A549 (cell line): ENCODE measurements at regions not wholly inside any gene's neighbourhood (a gene's known extent, or its start where the extent isn't known, plus 50 kb on each side); places are given as distances from the start of the nearest gene placed in this dataset.

Experiments
- ATAC-seq, 2 experiments: fragments of 200-7000 bp in 1 of 2; fragments of >200 bp in 1 of 2; cut with Nextera tagmentation in 1 of 2; cut with Tn5 transposase in 1 of 2; 3 replicates each; pipeline versions ENCODE4 v1.8.0 to v1.9.1; 2018 to 2020; ENCODE audit warnings: mild to moderate bottlenecking in 1 of 2, moderate library complexity in 1 of 2
- CTCF ChIA-PET: fragments of 300-600 bp; sonication (Branson Sonifier 250); formaldehyde crosslinking; extraction: SDS; loops from one replicate; lab custom pipeline; 2021; ENCODE audit warnings: antibody characterized with exemption, inconsistent platforms; lab: Yijun Ruan, JAX
- POLR2A ChIA-PET: fragments of 350-600 bp; formaldehyde crosslinking; extraction: SDS; loops from one replicate; lab custom pipeline; 2021; ENCODE audit warnings: antibody characterized with exemption, inconsistent platforms; lab: Yijun Ruan, JAX
- DNase-seq, 2 experiments: peaks; one replicate each; pipeline versions ENCODE4 v3.0.0 to v3.0.0-alpha.2; 2011 to 2016; ENCODE audit warnings: low read depth in 1 of 2, low spot score in 1 of 2
- FAIRE-seq: peaks from 2 replicates; lab custom pipeline; 2011; peaks lifted over from hg19 to GRCh38; lab: Jason Lieb, UNC
- H3K27ac ChIP-seq, 2 experiments: fragments of >200 bp; sonication (Bioruptor Twin); formaldehyde crosslinking; 3 replicates each; pipeline ENCODE4 v1.5.1; 2016 to 2017
- H3K4me1 ChIP-seq: fragments of >200 bp; sonication (Bioruptor Twin); formaldehyde crosslinking; 3 replicates; pipeline ENCODE4 v1.6.1; 2016
- H3K4me2 ChIP-seq: fragments of >200 bp; sonication (Bioruptor Twin); formaldehyde crosslinking; 3 replicates; pipeline ENCODE4 v1.6.1; 2016
- H3K4me3 ChIP-seq: fragments of >200 bp; sonication (Bioruptor Twin); formaldehyde crosslinking; 3 replicates; pipeline ENCODE4 v1.5.1; 2016
- H3K9me3 ChIP-seq: fragments of >200 bp; sonication (Bioruptor Twin); formaldehyde crosslinking; 3 replicates; pipeline ENCODE4 v1.6.1; 2016
- CBX2 ChIP-seq: fragments of 200-600 bp; sonication (generic); IDR thresholded peaks from 2 replicates; pipeline ENCODE4 v1.6.1; 2016; ENCODE audit warnings: low read depth, mild to moderate bottlenecking, borderline replicate concordance
- CBX8 ChIP-seq: fragments of 200-600 bp; sonication (generic); IDR thresholded peaks from 2 replicates; pipeline ENCODE4 v1.6.1; 2016
- E2F6 ChIP-seq: IDR thresholded peaks from 2 replicates; pipeline ENCODE4 v1.6.1; 2012; ENCODE audit warnings: low read depth, borderline replicate concordance
- EHF ChIP-seq: fragments of 250-450 bp; sonication (Bioruptor Pico); IDR thresholded peaks from 2 replicates; pipeline ENCODE4 v1.5.0; 2020; ENCODE audit warnings: mild to moderate bottlenecking
- EHMT2 ChIP-seq: fragments of 200-600 bp; sonication (generic); IDR thresholded peaks from 2 replicates; pipeline ENCODE4 v1.6.1; 2016; ENCODE audit warnings: antibody characterized with exemption, low read depth, mild to moderate bottlenecking, moderate library complexity
- ELK1 ChIP-seq: fragments of 150-350 bp; IDR thresholded peaks from 2 replicates; pipeline ENCODE4 v1.6.1; 2014; ENCODE audit warnings: low read depth, mild to moderate bottlenecking, low read length
- EP300 ChIP-seq, 2 experiments: fragments of >200 bp; sonication (Bioruptor Twin); formaldehyde crosslinking; IDR thresholded peaks; 2 replicates in 1 of 2; 3 replicates in 1 of 2; pipeline ENCODE4 v1.6.1; 2016 to 2017
- ESRRA ChIP-seq: fragments of 150-350 bp; IDR thresholded peaks from 2 replicates; pipeline ENCODE4 v1.6.1; 2014; ENCODE audit warnings: mild to moderate bottlenecking, low read length, borderline replicate concordance
- FOSB ChIP-seq: fragments of 250-450 bp; sonication (Bioruptor Pico); IDR thresholded peaks from 2 replicates; pipeline ENCODE4 v1.5.0; 2020; ENCODE audit warnings: mild to moderate bottlenecking, moderate library complexity
- FOSL2 ChIP-seq, 2 experiments: fragments of 450-650 bp in 1 of 2; fragments of >200 bp in 1 of 2; sonication (Bioruptor Twin) in 1 of 2; formaldehyde crosslinking; IDR thresholded peaks; 2 replicates each; pipeline versions ENCODE4 v1.5.0 to v1.6.1; 2016 to 2020; ENCODE audit warnings: mild to moderate bottlenecking in 1 of 2, moderate library complexity in 1 of 2
- GATA3 ChIP-seq: IDR thresholded peaks from 2 replicates; pipeline ENCODE4 v1.6.1; 2012; ENCODE audit warnings: borderline replicate concordance
- HES2 ChIP-seq: fragments of >200 bp; sonication (Bioruptor Twin); formaldehyde crosslinking; IDR thresholded peaks from 2 replicates; pipeline ENCODE4 v1.6.1; 2016
- HEYL ChIP-seq: fragments of 250-450 bp; sonication (Bioruptor Pico); IDR thresholded peaks from 2 replicates; pipeline ENCODE4 v1.8.0; 2021; ENCODE audit warnings: mild to moderate bottlenecking, moderate library complexity
- HOXB5 ChIP-seq: fragments of 250-450 bp; sonication (Bioruptor Pico); IDR thresholded peaks from 2 replicates; pipeline ENCODE4 v1.5.0; 2020; ENCODE audit warnings: mild to moderate bottlenecking, moderate library complexity
- JUNB ChIP-seq: fragments of >200 bp; sonication (Bioruptor Twin); formaldehyde crosslinking; IDR thresholded peaks from 2 replicates; pipeline ENCODE4 v1.6.1; 2016
- MAFK ChIP-seq: fragments of 450-650 bp; IDR thresholded peaks from 2 replicates; pipeline ENCODE4 v1.6.1; 2014; ENCODE audit not compliant: partially characterized antibody
- MAX ChIP-seq: IDR thresholded peaks from 2 replicates; pipeline ENCODE4 v1.6.1; 2012
- MAZ ChIP-seq: fragments of 150-350 bp; IDR thresholded peaks from 2 replicates; pipeline ENCODE4 v1.6.1; 2014; ENCODE audit warnings: antibody characterized with exemption, low read depth, low read length, borderline replicate concordance
- NPAS2 ChIP-seq: fragments of 250-450 bp; sonication (Bioruptor Pico); IDR thresholded peaks from 2 replicates; pipeline ENCODE4 v1.8.0; 2022; ENCODE audit warnings: mild to moderate bottlenecking, moderate library complexity, borderline replicate concordance
- NR3C1 ChIP-seq: fragments of >200 bp; sonication (Bioruptor Twin); formaldehyde crosslinking; IDR thresholded peaks from 3 replicates; pipeline ENCODE4 v1.6.1; 2017
- PBX3 ChIP-seq: IDR thresholded peaks from 2 replicates; pipeline ENCODE4 v1.6.1; 2012
- POLR2A ChIP-seq: IDR thresholded peaks from 2 replicates; pipeline ENCODE4 v1.6.1; 2012; ENCODE audit warnings: mild to moderate bottlenecking, low read length
- RCOR1 ChIP-seq: fragments of 150-350 bp; IDR thresholded peaks from 2 replicates; pipeline ENCODE4 v1.6.1; 2014; ENCODE audit warnings: antibody characterized with exemption, low read length, low read depth
- SMC3 ChIP-seq: fragments of >200 bp; sonication (Bioruptor Twin); formaldehyde crosslinking; IDR thresholded peaks from 3 replicates; pipeline ENCODE4 v1.6.1; 2018; ENCODE audit warnings: inconsistent platforms
- TFCP2L1 ChIP-seq: fragments of 250-450 bp; sonication (Bioruptor Pico); IDR thresholded peaks from 2 replicates; pipeline ENCODE4 v1.5.0; 2021; ENCODE audit warnings: mild to moderate bottlenecking
- TP53 ChIP-seq: fragments of 250-450 bp; sonication (Bioruptor Pico); IDR thresholded peaks from 2 replicates; pipeline ENCODE4 v1.5.0; 2021; ENCODE audit warnings: mild to moderate bottlenecking, moderate library complexity
- USF2 ChIP-seq: fragments of 450-650 bp; IDR thresholded peaks from 2 replicates; pipeline ENCODE4 v1.6.1; 2014; ENCODE audit warnings: antibody characterized with exemption
- ZC3H11A ChIP-seq: fragments of 450-650 bp; IDR thresholded peaks from 2 replicates; pipeline ENCODE4 v1.6.1; 2014; ENCODE audit warnings: antibody characterized with exemption, mild to moderate bottlenecking
- ZNF302 ChIP-seq: fragments of 250-450 bp; sonication (Bioruptor Pico); IDR thresholded peaks from 2 replicates; pipeline ENCODE4 v1.9.0; 2021; ENCODE audit warnings: inconsistent platforms, mild to moderate bottlenecking, moderate library complexity
- WGBS: methylation state at CpG from one replicate; pipeline ENCODE4 v1.1.6; 2017; ENCODE audit errors: missing lambda C conversion rate; 5-methylcytosine and 5-hydroxymethylcytosine counted together

GRCh38 chr14:86357876-86358275 is 827.9 kb downstream of the FLRT2 start (continued):
- TF ChIP-seq FOSB (CRISPR knock-in tag), result no peak
- no peak for TF ChIP-seq HOXB5 (CRISPR knock-in tag)
- TF ChIP-seq MAFK, result no peak
- TF ChIP-seq RCOR1, result no peak
- no peak for TF ChIP-seq USF2
- TF ChIP-seq TP53 (CRISPR knock-in tag), result no peak
- no peak for TF ChIP-seq SMC3

GRCh38 chr14:86357119-86357518 is 827.2 kb downstream of the FLRT2 start:
- no peak for DNase-seq
- Histone ChIP-seq H3K4me3 (no peak overlapping the region), H3K4me2 (no peak overlapping the region), H3K9me3 (no peaks in the 10 kb centered on the region), H3K4me1 (no peaks in the 10 kb centered on the region), H3K27ac (no peak overlapping the region)
- 21% methylated on average over 3 of the region's 3 CpGs for WGBS
- ATAC-seq, result no peak
- CTCF ChIA-PET, result no interaction called here
- TF ChIP-seq CBX2 (no peak), ZC3H11A (no peak), ZNF302 (CRISPR knock-in tag) (no peak), JUNB (no peak), FOSL2 (IDR thresholded peaks at IDR 0.05) (no peak), FOSL2 (CRISPR knock-in tag; IDR thresholded peaks at IDR 0.05) (no peak), HES2 (no peak), EHF (CRISPR knock-in tag) (no peak), CBX8 (no peak), EHMT2 (no peak), RCOR1 (no peak), NPAS2 (CRISPR knock-in tag) (no peak), MAX (no peak), PBX3 (no peak)
- FAIRE-seq, result no peak
- POLR2A ChIA-PET, result no interaction called here

- 6% methylated on average over 3 of the region's 3 CpGs for WGBS
- POLR2A ChIA-PET, result no interaction called here
- Histone ChIP-seq H3K9me3 (no peaks in the 10 kb centered on the region; the same call in 2 of the 3 replicates), H3K4me3 (no peak overlapping the region), H3K4me1 (no peaks in the 10 kb centered on the region), H3K4me2 (no peak overlapping the region), H3K27ac (no peak overlapping the region)
- DNase-seq, result no peak
- CTCF ChIA-PET, result no interaction called here
- no peak for ATAC-seq
- no peak for TF ChIP-seq POLR2A
- no peak for TF ChIP-seq E2F6
- no peak for TF ChIP-seq NR3C1
- no peak for TF ChIP-seq HOXB5 (CRISPR knock-in tag)
- no peak for TF ChIP-seq TFCP2L1 (CRISPR knock-in tag)
- TF ChIP-seq HEYL, result no peak
- no peak for TF ChIP-seq ELK1
- no peak for TF ChIP-seq GATA3
- no peak for TF ChIP-seq EHMT2
- TF ChIP-seq EP300 (IDR thresholded peaks at IDR 0.05), result no peak
- no peak for TF ChIP-seq ESRRA
- no peak for TF ChIP-seq MAZ
- TF ChIP-seq USF2, result no peak
- TF ChIP-seq, all 56 proteins: peak for 0
- no peak for FAIRE-seq
Observed at GRCh38 chr14:86346818-86347384, 817.0 kb downstream of the FLRT2 start.
